ENCODE measurements at regions not wholly inside any gene's neighbourhood (a gene's known extent, or its start where the extent isn't known, plus 50 kb on each side); places are given as distances from the start of the nearest gene placed in this dataset.
"Not testable (repeated sequence)": the region's sequence is repeated elsewhere in the genome, so short reads cannot be mapped to it uniquely, and the experiment has no call there.

DNA sequence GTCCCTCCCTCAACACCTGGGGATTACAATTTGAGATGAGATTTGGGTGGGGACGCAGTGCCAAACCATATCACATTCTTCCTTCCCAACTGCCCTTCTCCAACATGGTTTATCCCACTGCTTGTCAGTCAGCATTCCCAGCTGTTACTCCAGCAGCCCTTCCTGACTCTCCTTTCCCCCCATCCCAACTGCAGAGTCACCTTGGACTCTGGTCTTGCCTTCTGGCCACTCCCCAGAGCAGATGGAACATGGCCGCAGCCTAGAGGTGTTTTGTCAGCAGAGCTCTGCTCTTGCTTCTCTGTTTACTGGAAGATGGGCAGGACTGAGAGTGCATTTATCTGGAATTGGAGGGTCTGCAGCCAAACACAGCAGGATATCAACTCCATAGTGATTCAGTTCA, 51.2 kb upstream of the MEX3C start:
- DNase-seq, result no peak

- no peak for DNase-seq
Observed at GRCh38 chr18:51250006-51250405, 52.5 kb upstream of the MEX3C start.

DNA sequence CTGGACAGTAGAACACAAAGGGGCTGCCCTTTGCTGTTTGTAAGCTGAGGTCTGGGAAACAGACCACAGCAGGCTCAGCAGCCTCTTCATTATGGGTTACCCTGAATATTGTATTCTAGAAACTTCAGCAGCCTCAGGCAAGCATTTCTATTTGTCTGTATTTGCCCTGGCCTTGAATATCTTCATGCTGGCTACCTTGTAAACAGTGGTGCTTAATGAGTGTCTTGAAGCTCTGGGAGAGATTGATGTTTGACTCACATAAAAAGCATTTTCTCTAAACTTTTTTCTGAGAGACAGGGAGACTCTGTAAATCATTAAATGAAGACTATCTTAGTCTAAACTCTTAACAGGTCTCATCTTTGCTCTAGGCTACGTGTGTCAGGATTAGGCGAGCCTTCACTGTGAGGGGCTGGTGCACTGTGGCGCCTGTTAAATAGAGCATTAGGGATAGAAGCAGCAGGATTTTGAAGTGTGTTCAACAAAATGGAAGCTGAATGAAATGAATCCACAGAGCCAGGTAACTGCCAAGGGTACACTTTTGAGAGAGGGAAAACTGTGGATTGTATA, 53.1 kb upstream of the MEX3C start:
- DNase-seq, result no peak

DNA sequence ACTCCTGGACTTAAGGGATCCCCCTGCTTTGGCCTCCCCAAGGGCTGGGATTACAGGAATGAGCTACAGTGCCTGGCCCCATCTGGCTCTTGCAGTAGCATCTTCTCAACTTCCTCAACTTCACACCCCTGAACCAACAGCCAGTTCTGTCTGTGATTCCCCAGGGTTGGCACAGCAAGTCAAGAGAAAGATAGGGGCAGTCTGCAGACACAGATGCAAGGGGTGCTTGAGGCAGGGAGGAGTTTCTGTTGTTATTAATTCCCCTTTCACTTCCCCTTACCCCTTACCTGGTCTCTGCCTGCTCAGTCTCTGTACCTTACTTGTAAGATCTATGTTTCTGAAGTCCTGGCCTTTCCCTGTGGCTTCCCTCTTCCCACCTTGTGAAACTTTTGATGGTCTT, 54.1 kb upstream of the MEX3C start:
- no peak for DNase-seq

DNA sequence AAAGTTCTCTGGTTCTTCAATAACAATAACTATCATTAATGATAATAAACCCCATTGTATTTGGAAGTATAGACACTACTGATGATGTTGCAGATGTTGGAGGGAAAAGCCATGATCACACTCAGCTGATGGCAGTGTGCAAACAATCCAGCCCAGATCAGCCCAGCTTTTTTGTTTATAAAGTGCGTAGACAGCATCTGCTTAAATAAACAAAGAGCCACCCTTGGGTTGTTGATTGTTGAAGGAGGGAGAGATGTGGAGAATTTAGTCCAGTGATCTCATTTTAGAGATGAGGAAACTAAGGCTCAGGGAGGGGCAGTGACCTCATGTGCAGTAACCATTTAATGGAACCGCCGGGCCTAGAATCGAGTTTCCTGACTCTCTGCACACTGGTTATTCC, 56.0 kb upstream of the MEX3C start:
- no peak for DNase-seq

DNA sequence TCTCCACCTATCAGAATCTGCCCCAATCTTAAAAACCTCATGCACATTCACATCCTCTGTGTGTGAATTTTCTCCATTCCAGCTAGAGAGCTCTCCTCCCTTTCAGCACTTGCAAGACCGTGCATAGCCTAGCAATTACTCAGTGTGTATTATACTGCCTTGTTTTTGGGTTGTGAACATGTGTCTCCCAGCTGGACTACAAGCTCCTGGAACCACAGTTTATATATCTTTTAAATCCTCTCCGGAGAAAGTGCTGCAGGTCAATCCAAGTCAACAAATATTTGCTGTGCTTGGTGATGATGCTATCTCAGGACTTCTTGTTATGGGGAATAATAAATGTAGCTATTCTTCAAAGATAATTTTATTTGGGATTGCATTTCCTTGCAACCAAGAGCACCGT, 58.2 kb upstream of the MEX3C start:
- DNase-seq, result no peak

DNA sequence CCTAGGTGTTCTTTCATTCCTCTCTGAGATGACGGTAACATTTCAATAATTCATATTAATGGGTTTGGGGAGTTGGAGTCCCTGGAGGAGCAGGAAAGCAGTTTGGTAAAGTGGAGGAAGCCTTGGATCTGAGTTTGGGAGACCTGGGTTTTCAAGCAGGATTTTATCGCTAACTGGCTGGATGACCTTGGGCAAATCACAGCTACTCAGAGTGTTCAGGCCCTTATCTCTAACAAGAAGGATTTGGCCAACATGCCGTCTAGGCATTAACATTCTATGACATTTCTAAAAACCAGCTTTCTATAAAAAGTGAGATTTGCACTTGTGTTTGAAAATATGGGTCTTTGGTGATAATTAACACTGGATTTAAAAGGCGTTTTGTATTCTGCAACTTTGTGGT, 59.7 kb upstream of the MEX3C start:
- no peak for DNase-seq

- no peak for DNase-seq
Observed at GRCh38 chr18:51260118-51260517, 62.6 kb upstream of the MEX3C start.

DNA sequence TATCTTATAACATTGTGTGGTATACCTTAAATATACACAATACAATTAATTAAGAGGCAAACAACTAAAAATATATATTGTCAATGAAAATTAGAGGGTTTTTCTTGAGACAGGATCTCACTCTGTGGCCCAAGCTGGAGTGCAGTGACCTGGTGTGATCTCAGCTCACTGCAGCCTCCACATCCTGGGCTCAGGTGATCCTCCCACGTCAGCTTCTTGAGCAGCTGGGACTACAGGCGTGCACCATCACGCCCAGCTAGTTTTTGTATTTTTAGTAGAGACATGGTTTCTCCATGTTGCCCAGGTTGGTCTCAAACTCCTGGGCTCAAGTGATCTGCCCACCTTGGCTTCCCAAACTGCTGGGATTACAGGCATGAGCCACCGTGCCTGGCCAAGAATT, 68.6 kb upstream of the MEX3C start:
- not testable (repeated sequence) for DNase-seq

DNA sequence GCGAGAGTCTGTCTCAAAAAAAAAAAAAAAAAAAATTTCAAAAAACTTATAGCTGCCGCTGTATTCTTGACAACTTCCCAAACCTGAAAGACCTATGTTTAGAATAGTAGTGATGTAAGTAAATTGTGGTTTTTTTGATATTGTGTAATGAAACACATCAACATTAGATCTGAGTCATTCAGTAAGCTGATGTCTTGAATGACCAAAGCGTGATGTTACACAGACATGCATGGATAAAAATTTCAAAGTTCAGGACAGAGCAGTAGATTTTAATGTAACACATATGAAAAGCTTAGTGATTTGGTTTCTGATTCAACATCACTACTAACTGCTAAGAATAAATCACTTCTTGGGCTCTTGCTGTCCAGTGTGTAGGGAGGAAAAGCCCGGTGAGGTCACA, 69.3 kb upstream of the MEX3C start:
- no peak for DNase-seq

- DNase-seq, result no peak
Observed at GRCh38 chr18:51273437-51273836, 76.0 kb upstream of the MEX3C start.

DNA sequence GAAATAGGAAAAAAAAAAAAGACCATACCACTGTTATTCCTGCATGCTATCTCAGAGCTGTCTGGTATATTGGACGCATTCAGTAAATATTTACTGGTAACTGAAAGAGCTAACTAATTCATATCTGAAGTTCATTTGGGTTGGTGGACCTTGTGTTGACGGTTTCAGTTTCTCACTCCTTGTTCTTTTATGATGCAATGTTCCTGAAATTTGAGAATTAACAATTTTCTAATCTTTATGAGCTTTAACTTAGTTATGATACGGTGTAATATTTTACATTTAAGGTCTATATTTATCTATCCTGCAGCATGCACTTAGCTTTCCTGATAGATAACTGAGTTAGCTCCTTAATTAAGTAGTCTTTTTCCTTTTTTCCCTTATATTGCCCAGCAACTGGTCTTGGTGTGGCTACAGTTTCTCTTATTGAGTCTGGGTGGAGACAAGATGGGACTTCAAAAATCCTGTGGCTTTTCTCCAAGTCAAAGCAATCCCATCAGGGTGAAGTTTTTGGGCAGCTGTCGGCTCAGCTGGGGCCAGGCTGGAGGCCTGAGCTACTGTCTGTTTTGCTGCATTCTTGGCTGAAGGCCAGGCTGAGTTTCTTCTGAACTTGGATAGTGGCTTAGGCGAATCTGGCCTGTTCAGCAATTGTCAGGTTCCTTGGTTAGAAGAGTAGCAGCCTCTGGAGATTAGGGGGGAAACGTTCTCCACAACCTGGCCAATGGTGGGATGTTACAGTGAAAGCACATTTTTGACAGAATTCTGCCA, 78.4 kb upstream of the MEX3C start:
- DNase-seq, result no peak

GRCh38 chr18:51278045-51278649, 80.7 kb upstream of the MEX3C start:
- DNase-seq, result peak; percentile 28

DNA sequence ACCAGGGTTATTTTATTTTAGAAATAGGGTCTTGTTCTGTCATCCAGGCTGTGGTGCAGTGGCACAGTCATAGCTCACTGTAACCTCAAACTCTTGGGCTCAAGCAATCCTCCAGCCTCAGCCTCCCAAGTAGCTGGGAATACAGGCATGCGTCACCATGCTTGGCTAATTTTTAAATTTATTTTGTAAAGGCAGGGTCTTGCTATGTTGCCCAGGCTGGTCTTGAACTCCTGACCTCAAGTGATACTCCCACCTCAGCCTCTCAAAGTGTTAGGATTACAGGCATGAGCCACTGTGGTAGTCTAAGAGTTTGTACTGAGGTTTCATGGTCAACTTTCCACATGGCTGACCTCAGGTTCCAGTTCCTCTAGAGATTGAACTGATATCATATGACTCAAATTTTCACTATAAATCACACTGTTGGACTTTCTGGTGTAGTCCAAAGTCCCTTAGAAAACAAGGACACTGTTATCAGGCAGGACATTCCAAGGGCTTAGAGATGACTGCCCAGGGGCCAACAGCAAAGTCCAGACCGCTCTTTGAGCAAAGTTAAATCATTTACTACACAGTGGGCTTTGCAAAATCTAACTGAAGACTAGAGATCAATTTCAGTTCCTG, 82.0 kb upstream of the MEX3C start:
- DNase-seq, result no peak

DNA sequence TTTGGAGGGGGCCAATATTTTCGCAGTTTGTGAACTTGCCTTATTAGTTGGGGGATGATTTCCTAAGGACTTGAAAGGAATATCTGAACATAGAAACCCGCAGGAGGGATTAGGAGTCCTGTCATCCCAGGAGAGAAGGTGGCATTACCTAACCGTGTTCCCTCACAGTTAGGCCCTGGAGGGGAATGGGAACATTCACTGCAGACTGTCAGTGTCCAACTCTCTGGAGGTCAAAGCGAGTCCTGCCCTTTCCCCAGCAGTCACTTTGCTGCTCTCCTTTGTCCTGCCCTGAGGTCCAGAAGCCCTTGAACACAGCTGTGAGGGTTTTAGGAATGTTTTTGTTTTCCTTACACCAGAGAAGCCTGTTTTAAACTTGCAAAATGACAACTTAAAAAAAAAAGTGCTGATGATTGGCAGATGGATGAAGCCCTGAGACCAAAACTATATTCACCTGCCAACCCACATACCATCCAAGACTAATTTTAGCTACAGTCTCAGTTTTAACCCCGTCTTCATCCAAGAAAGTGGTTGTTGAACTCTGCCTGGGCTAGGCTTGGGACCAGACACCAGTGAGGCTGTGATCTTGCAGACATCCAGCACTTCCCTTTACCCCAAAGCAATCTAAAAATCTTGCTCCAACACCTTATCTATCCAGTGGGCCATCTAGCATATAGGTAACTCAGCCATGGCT, 90.5 kb upstream of the MEX3C start:
- no peak for DNase-seq

DNA sequence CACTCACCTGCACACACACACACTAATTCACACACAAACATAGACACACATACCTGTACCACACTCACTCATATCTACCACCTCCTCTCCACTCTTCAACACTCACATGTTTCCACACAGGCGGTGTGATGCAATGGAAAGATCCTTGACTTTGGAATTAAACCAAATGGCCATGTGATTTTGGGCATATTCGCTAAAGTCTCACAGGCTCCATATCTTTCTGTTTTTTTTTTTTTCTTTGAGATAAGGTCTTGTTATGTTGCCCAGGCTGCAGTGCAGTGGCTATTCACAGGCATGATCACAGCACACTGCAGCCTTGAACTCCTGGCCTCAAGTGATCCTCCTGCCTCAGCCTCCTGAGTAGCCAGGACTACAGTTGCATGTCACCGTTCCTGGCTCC, 91.1 kb upstream of the MEX3C start:
- no peak for DNase-seq

- DNase-seq, result no peak
Observed at GRCh38 chr18:51290860-51291259, 93.4 kb upstream of the MEX3C start.

DNA sequence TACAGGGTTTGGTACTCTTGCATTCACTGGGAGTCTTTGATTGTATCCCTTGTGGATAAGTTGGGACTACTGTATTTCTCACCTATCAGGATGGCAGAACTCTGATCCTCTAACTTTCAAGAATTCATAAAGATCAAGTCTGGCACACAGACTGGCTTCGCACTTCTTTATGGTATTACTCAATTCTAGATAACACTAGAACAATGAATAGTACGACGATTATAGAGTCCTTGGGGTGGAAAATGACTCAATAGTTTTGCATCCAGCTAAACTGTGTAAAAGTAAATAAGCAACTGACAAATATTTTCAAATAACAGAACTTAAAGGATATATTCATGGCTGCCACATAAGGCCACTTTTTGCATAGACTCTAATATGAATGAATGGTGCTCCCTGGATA, 103.4 kb upstream of the MEX3C start:
- DNase-seq, result no peak

GRCh38 chr18:51301376-51301775, 103.9 kb upstream of the MEX3C start:
- no peak for DNase-seq

- DNase-seq, result no peak
Observed at GRCh38 chr18:51316677-51317076, 119.2 kb upstream of the MEX3C start.

- no peak for DNase-seq
Observed at GRCh38 chr18:51321696-51322095, 124.2 kb upstream of the MEX3C start.

DNA sequence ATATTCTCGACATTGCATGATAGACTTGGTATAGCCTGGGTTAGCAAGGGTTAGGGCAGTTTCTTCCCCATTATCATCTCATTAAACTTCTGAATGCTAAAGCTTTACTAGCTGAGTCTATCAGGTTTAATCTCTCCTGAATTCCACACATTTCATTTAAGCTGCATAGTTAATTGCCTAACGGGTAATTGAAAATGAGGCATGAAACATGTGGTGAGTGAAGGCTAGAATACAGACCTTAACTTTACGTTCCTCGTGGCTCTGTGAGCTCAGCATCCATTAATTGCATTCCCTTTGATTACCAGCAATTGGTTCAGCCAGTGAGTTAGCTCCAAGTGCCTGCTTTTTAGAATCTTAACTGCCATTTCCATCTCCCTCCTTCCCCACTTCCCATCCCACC, 126.5 kb upstream of the MEX3C start:
- DNase-seq, result no peak

GRCh38 chr18:51330148-51330547, 132.7 kb upstream of the MEX3C start:
- no peak for DNase-seq

DNA sequence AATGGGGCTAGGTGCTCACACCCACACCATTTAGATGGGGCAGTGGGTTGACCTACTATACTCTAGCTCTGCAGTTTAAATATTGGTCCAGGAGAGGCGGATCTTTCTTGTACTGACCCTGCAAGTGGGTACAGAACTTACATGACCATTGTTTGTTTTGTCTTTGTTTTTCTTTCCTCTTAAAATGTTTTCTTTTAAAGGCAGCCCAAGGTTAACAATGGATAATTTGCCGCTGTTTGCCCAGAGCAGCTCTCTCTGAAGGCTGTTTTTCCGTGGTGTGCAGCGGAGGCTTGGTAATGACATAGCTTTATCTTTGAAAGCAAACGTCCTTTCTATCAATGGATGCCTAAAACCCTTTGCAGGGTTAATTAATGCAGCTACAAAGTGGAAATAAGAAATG, 133.3 kb upstream of the MEX3C start:
- DNase-seq, result no peak
